ENCODE measurements at regions not wholly inside any gene's neighbourhood (a gene's known extent, or its start where the extent isn't known, plus 50 kb on each side); places are given as distances from the start of the nearest gene placed in this dataset.

DNA sequence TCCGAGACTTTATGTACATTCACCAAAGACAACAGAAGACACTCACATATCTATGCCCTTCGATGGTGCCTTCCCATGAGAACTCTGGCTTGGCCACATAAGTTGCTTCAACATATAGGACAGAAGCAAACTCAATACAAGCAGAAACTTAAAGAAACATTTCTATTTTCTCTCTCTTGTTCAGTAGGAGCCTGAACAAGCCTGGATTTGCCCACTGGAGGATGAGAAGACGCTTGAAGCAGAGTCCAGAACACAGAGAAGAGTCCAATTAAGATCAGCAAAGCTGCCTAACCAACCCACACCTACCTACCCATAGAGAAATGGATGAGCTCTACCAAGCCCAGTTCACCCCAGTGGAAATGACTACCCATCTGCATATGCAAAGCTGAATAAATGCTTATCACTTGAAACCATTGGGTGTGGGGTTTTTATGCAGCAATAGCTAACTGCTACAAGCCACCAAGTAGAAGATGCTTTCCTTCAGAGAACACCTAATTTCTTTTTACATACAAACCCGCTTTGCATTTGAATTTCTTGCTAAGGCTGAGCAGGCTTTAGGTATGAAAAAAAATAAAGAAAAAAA lies 337.9 kb upstream of the DYNLRB2 start (continued):
- TF ChIP-seq, protein P1, sequence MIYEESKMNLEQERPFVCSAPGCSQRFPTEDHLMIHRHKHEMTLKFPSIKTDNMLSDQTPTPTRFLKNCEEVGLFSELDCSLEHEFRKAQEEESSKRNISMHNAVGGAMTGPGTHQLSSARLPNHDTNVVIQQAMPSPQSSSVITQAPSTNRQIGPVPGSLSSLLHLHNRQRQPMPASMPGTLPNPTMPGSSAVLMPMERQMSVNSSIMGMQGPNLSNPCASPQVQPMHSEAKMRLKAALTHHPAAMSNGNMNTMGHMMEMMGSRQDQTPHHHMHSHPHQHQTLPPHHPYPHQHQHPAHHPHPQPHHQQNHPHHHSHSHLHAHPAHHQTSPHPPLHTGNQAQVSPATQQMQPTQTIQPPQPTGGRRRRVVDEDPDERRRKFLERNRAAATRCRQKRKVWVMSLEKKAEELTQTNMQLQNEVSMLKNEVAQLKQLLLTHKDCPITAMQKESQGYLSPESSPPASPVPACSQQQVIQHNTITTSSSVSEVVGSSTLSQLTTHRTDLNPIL (CRISPR knock-in tag; IDR thresholded peaks at IDR 0.05; ENCODE audit: low read depth), result no peak

DNA sequence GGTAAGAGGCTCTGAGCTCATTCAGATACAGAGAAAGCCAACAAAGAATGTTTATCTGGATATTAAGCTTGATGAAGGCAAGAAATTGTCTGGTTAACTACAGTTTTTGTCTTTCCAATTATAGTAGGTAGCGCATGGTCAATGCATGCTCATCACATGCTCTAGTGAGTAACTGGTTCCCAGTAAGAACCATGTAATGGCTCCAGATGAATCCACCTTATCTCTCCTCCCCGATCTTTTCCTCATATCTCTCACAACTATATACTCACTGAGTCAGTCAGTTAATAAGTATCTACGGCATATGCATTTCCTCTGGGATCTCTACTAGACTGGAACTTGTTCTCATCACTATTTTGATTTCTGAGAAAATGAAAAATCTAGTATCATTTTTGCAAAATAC lies 340.7 kb upstream of the DYNLRB2 start:
- ATAC-seq, result no peak

GRCh38 chr16:80199614-80200013 lies 341.2 kb upstream of the DYNLRB2 start:
- no peak for ATAC-seq
- TF ChIP-seq ARNTL (CRISPR knock-in tag; IDR thresholded peaks at IDR 0.05; ENCODE audit: borderline replicate concordance, low read depth) (no peak), ZNF70 (CRISPR knock-in tag; IDR thresholded peaks at IDR 0.05) (no peak), PATZ1 (CRISPR knock-in tag; IDR thresholded peaks at IDR 0.05; ENCODE audit: borderline replicate concordance) (no peak), POU6F1 (CRISPR knock-in tag; IDR thresholded peaks at IDR 0.05; ENCODE audit: borderline replicate concordance, low read depth) (no peak), RARB (CRISPR knock-in tag; IDR thresholded peaks at IDR 0.05) (no peak), ZNF8 (CRISPR knock-in tag; IDR thresholded peaks at IDR 0.05) (no peak), PPARA (CRISPR knock-in tag; IDR thresholded peaks at IDR 0.05; ENCODE audit: borderline replicate concordance) (no peak), ZC3H10 (CRISPR knock-in tag; IDR thresholded peaks at IDR 0.05) (no peak), ZNF565 (CRISPR knock-in tag; conservative IDR thresholded peaks at IDR 0.05; ENCODE audit: low read depth) (no peak)
- TF ChIP-seq, protein P2, sequence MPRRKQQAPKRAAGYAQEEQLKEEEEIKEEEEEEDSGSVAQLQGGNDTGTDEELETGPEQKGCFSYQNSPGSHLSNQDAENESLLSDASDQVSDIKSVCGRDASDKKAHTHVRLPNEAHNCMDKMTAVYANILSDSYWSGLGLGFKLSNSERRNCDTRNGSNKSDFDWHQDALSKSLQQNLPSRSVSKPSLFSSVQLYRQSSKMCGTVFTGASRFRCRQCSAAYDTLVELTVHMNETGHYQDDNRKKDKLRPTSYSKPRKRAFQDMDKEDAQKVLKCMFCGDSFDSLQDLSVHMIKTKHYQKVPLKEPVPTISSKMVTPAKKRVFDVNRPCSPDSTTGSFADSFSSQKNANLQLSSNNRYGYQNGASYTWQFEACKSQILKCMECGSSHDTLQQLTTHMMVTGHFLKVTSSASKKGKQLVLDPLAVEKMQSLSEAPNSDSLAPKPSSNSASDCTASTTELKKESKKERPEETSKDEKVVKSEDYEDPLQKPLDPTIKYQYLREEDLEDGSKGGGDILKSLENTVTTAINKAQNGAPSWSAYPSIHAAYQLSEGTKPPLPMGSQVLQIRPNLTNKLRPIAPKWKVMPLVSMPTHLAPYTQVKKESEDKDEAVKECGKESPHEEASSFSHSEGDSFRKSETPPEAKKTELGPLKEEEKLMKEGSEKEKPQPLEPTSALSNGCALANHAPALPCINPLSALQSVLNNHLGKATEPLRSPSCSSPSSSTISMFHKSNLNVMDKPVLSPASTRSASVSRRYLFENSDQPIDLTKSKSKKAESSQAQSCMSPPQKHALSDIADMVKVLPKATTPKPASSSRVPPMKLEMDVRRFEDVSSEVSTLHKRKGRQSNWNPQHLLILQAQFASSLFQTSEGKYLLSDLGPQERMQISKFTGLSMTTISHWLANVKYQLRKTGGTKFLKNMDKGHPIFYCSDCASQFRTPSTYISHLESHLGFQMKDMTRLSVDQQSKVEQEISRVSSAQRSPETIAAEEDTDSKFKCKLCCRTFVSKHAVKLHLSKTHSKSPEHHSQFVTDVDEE (CRISPR knock-in tag; IDR thresholded peaks at IDR 0.05), result no peak
- TF ChIP-seq, protein P3, sequence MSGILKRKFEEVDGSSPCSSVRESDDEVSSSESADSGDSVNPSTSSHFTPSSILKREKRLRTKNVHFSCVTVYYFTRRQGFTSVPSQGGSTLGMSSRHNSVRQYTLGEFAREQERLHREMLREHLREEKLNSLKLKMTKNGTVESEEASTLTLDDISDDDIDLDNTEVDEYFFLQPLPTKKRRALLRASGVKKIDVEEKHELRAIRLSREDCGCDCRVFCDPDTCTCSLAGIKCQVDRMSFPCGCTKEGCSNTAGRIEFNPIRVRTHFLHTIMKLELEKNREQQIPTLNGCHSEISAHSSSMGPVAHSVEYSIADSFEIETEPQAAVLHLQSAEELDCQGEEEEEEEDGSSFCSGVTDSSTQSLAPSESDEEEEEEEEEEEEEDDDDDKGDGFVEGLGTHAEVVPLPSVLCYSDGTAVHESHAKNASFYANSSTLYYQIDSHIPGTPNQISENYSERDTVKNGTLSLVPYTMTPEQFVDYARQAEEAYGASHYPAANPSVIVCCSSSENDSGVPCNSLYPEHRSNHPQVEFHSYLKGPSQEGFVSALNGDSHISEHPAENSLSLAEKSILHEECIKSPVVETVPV (CRISPR knock-in tag; IDR thresholded peaks at IDR 0.05), result no peak

More for the DNA sequence above, 340.7 kb upstream of the DYNLRB2 start:
- TF ChIP-seq, protein P3 (CRISPR knock-in tag; IDR thresholded peaks at IDR 0.05), result no peak
- no peak for TF ChIP-seq PATZ1 (CRISPR knock-in tag; IDR thresholded peaks at IDR 0.05; ENCODE audit: borderline replicate concordance)
